Stimulated activated CD4-positive, alpha-beta T cell treated with anti-CD3 and anti-CD28 coated beads, Interleukin-12 subunit alpha, Interleukin-12 subunit beta, amount 100 ng/mL, for 24 hours (primary cell): ENCODE measurements at regions not wholly inside any gene's neighbourhood (a gene's known extent, or its start where the extent isn't known, plus 50 kb on each side); places are given as distances from the start of the nearest gene placed in this dataset.
"Not testable (repeated sequence)": the region's sequence is repeated elsewhere in the genome, so short reads cannot be mapped to it uniquely, and the experiment has no call there.

ENCODE experiments used
- DNase-seq, 2 experiments: peaks; one replicate each; pipeline ENCODE4 v3.0.0-alpha.2; 2020; ENCODE audit warnings: low read depth in 2 of 2

GRCh38 chr7:65453341-65454030 lies 79.8 kb downstream of the ZNF92 start:
- no peak for DNase-seq

DNA sequence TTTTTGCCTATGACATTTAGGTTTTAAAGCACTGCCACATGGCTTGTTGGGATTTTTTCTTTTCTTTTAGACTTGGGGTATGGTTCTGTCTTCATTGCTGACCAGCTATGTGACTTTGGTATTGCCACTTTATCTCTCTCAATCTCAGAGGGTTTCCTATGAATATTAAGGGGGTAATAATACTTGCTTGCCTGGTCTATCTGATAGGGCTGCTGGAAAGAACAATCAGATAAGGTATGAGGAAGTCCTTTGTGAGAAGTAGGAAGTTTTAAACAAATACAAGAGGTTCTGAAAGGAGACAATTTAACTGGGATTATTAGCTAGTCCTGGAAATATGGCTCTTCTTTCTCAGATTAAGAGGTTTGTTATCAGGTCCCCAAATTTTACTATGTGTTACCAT lies 80.8 kb downstream of the ZNF92 start:
- DNase-seq: no peak

DNA sequence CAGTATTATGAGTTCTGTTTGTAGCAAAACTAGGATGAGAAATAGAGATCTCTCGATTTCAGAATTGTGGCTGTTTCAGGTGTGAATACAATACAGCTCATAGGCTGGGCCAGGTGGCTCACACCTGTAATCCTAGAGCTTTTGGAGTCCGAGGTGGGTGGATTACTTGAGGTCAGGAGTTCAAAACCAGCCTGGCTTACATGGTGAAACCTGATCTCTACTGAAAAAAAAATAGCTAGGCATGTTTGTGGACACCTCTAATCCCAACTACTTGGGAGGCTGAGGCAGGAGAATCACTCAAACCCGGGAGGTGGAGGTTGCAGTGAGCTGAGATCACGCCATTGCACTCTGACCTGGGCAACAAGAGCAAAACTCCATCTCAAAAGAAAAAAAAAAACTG lies 81.4 kb downstream of the ZNF92 start:
- not testable (repeated sequence) for DNase-seq

- DNase-seq: no peak
Measured at GRCh38 chr7:65457705-65458104, 84.0 kb downstream of the ZNF92 start.

DNA sequence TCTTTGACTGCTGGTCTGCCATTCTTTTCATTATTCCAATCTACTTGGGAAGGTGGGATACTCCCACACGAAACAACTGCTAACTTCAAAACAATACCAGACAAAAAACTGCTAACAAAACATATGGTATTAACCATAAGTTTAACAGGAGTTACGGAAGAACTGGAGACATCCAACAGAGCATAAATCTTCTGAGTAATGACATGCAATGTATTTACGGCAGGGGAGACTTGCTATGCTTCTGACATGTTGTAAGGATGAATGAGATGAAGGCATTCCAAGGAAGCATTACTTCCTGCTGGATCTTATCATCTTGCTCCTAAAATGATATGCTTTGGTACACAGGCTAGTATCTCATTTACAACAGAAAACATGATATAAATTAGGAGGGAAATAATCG lies 85.8 kb downstream of the ZNF92 start:
- DNase-seq: no peak

GRCh38 chr7:65462148-65462716 lies 88.6 kb downstream of the ZNF92 start:
- no peak for DNase-seq

GRCh38 chr7:65463184-65463583 lies 89.5 kb downstream of the ZNF92 start:
- no peak for DNase-seq

GRCh38 chr7:65469919-65470558 lies 96.4 kb downstream of the ZNF92 start:
- not testable (repeated sequence) for DNase-seq

- DNase-seq: no peak
Measured at GRCh38 chr7:65471587-65471986, 97.9 kb downstream of the ZNF92 start.

- DNase-seq: no peak
Measured at GRCh38 chr7:65475040-65475726, 101.5 kb downstream of the ZNF92 start.

DNA sequence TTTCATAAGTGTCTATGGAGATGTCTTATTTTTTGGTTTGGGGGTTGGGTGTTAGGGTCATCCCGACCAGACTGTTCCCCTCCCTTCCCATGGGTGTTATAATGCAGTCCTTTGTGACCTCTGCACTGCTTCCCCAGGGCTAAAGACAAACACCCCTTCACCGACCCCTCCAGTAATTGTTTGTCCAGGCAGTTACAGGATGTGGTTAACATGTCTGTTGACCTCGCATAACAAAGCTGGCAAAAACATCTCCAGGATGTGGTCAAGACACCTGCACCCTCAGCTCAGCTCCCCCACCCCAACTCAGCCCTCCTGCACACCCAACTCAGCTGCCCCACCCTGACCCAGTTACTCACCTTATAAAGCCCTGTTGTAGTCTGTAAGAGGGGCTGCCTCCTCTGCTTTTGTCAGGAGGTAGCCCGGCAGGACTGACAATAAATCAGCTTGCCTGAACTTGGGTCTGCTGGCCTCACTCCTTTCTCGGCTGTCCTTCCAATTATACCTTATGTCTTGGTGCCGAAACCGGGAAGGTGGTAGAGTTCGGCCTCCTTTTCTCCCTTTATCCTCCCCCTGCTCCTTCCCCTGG lies 102.2 kb downstream of the ZNF92 start:
- no peak for DNase-seq

GRCh38 chr7:65477326-65477725 lies 103.7 kb downstream of the ZNF92 start:
- no peak for DNase-seq

- no peak for DNase-seq
Measured at GRCh38 chr7:65489260-65489767, 115.7 kb downstream of the ZNF92 start.

DNA sequence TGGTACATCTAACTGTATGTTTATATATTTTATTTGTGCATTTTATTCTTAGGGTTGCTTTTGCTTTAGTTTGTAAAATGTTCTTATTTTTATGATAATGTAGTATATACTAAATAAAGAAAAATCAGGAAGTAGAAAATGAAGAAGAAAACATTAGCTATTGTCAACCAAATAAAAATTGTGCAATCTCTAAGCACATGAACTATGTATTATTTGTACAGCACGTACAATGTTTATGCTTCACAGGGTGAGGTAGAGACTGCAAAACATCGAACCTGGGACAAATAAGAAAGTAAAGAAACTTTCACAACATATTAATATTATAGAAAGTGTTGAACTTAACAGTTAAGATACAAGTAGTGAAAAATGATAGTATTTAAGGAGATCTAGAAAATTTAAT lies 123.0 kb downstream of the ZNF92 start:
- not testable (repeated sequence) for DNase-seq

DNA sequence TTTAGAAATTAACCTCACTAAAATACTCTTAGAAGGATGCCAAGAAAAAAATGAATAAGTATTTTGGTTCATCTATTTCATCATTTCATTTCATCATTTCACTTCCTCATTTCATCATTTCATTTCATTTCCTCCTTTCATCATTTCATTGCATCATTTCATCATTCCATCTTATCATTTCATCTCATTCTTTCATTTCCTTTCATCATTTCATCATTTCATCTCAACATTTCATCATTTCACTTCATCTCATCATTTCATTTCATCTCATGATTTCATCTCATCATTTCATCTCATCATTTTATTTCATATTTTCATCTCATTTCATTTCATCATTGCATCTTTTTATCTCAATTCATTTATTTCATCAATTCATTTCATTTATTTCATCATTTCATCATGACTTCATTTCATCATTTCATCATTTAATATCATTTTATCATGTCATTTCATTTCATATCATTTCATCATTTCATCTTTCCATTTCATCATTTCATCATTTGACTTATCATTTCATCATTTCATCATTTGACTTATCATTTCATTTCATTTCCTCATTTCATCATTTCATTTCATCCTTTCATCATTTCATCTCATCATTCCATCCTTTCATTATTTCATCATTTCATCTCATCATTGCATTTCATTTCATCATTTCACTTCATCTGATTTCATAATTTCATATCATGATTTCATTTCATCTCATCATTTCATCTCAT lies 129.9 kb downstream of the ZNF92 start:
- DNase-seq: no peak

GRCh38 chr7:65504504-65505319 lies 131.1 kb downstream of the ZNF92 start:
- DNase-seq: not testable (repeated sequence)

DNA sequence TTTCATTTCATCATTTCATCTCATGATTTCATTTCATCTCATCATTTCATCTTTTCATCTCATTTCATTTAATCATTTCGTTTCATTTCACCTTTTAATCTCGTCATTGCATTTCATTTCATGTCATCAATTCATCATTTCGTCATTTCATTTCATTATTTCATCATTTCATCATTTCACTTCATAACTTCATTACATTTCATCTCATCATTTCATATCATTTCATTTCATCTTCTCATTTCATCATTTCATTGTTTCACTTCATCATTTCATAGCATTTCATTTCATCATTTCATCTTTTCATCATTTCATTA lies 131.6 kb downstream of the ZNF92 start:
- DNase-seq: not testable (repeated sequence)

- not testable (repeated sequence) for DNase-seq
Measured at GRCh38 chr7:65508581-65509367, 135.1 kb downstream of the ZNF92 start.

DNA sequence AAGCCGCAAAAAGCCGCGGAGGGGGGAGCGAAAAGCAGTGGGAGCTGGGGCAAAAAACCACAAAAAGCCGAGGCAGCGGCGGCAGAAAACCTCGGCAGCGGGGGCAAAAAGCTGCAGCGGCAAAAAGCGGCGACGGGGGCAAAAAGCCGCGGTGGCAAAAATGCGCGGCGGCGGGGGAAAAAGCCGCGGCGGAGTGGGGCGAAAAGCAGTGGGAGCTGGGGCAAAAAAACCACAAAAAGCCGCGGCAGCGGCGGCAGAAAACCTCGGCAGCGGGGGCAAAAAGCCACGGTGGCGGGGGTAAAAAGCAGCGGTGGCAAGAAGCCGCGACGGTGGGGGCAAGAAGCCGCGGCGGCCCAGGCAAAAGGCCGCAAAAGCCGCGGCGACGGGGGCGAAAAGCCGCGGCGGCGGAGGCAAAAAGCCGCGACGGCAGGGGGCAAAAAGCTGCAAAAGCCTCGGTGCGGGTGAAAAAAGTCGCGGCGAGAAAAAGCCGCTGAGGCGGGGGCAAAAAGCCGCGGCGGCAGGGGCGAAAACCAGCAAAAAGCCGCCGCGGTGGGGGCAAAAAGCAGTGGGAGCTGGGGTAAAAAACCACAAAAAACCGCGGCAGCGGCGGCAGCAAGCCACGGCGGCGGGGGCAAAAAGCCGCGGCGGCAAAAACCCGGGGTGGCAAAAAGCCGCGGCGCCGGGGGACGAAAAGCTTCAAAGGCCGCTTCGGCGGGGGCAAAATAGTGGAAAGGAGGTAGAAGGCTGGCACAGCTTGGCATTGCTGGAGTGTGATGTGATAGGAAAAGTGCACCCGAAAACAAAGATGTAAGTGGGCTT lies 135.9 kb downstream of the ZNF92 start:
- DNase-seq: no peak
